Effector memory CD8-positive, alpha-beta T cell (primary cell): ENCODE measurements at regions not wholly inside any gene's neighbourhood (a gene's known extent, or its start where the extent isn't known, plus 50 kb on each side); places are given as distances from the start of the nearest gene placed in this dataset.

Source experiments
- ATAC-seq: fragments of 150-1000 bp; cut with Tn5 transposase; replicated peaks from 2 replicates; pipeline ENCODE4 v1.10.0; 2021; ENCODE audit warnings: mild to moderate bottlenecking, moderate library complexity
- DNase-seq, 3 experiments: peaks; one replicate each; pipeline ENCODE4 v3.0.0; 2021
- H3K27ac Mint-ChIP-seq, 2 donors: one replicate each; pipeline ENCODE4 v1.8.0; 2022; ENCODE audit warnings: mild to moderate bottlenecking in 2 of 2, mixed read lengths in 2 of 2, moderate library complexity in 2 of 2
- H3K27me3 Mint-ChIP-seq, 2 donors: one replicate each; pipeline ENCODE4 v1.8.0; 2022; ENCODE audit warnings: mixed read lengths in 2 of 2
- H3K36me3 Mint-ChIP-seq: one replicate; pipeline ENCODE4 v1.8.0; 2022; ENCODE audit warnings: mild to moderate bottlenecking, moderate library complexity, mixed read lengths; ENCODE audit not compliant: insufficient read depth
- H3K4me1 Mint-ChIP-seq, 2 donors: one replicate each; pipeline ENCODE4 v1.8.0; 2022; ENCODE audit warnings: low read depth in 2 of 2, mixed read lengths in 2 of 2
- H3K4me3 Mint-ChIP-seq, 2 donors: one replicate each; pipeline ENCODE4 v1.8.0; 2022; ENCODE audit warnings: mild to moderate bottlenecking in 2 of 2, mixed read lengths in 2 of 2, moderate library complexity in 2 of 2
- H3K9me3 Mint-ChIP-seq, 2 donors: one replicate each; pipeline ENCODE4 v1.8.0; 2022; ENCODE audit warnings: mixed read lengths in 2 of 2

DNA sequence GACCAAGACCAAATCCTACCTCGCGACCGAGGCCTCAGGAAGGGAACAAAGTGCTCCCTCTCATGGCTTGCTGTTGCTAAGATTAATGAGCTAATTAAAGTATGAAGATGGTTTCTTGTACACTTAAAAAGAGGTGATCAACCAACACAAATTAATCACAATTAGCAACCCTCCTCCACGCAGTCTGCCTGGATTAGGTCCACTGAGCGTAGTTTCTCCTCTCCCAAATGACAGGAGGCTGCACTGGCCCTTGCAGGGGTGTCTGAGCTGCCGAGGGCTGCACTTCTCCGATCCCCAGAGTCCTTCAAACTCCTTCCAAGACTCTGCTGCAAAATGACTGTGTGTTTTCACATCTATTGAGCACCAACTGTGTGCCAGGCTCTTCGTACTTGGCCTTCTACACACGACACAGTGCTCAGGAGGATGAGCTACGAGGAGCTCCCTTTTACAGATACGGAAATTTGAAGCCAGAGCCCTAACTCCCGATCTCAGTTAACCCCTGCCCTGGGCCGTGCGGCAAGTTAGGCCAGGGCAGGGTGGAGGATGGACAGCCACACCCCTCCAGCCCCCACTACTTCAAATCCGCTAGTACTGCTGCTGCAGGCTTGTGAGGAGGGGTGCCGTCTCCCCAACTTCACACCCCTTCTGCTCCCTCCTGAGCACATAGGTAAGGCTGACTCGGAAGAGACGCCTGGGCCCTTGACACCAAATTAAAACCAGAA is 101.0 kb upstream of the LINGO1 start:
- Mint-ChIP-seq H3K4me3 (no peak overlapping the region), H3K27ac (no peak overlapping the region), H3K36me3 (no peaks in the 10 kb centered on the region), H3K27me3 (peaks cover 17 to 52% of the 10 kb centered on the region in 2 donors), H3K9me3 (no peaks in the 10 kb centered on the region), H3K4me1 (no peaks in the 10 kb centered on the region)
- DNase-seq, result no peak
- ATAC-seq, result no peak

DNA sequence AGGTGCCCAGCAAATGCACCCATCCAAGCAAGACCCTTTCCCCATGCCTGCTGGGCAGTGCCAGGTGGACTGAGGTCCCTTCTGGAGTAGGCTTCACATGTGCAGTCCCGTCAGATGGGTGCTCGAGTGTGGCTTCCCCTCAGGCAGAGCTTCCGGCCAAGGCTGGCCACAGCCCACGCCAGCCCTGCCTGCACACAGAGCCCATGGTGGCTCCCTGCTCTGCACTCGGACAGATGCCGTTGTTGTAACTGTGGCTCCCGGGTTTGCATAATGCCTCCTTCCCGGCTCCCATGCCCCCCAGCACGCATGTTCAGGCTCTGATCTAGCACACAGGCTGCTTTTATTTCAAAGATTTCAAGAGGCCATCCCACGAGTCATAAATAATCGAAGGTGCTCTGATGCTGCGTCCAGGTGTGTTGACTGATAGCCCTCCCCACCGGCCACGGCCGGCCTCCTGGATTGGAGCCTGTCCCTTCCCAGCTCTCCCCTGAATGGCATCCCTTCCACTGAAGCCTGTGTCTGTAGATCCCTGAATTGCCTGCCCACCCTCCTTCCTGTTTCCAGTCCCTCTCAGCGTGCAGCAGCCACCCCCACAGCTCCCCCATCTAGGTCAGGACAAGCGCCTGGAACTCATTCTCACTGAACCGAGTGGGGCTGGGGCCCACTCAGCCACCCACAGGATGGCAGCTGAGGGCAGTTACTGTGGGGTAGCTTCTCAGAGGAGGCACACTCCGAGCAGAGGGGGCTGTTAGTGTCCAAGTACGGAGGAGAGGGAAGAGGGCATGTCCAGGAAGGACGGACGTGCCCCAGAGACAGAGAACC is 100.0 kb upstream of the LINGO1 start:
- H3K4me3 Mint-ChIP-seq, result no peak overlapping the region
- no peaks in the 10 kb centered on the region for H3K9me3 Mint-ChIP-seq
- H3K27ac Mint-ChIP-seq, result no peak overlapping the region
- peaks cover 8 to 42% of the 10 kb centered on the region in 2 donors for H3K27me3 Mint-ChIP-seq
- DNase-seq, result no peak
- no peaks in the 10 kb centered on the region for H3K4me1 Mint-ChIP-seq
- ATAC-seq, result no peak
- H3K36me3 Mint-ChIP-seq, result no peaks in the 10 kb centered on the region

DNA sequence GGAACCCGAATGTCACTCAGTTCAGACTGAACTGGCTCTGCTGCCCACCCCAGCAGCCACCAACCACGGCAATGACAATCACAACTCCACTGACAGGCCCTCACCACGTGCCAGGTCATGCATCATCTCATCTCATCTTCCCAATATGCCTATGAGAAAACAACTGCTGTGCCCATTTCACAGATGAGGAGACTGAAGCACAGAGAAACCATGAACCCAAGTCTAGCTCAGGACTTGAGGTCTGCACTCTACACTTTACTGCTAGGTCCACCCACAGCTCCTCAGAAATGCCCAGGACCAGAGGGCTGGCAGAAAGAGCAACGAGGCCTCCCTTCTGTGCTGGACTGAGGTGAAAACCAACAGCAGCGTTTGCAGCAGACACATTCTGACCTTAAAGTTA is 99.2 kb upstream of the LINGO1 start:
- ATAC-seq, result no peak
- Mint-ChIP-seq H3K4me3 (no peak overlapping the region), H3K4me1 (no peaks in the 10 kb centered on the region), H3K27me3 (peaks cover 8 to 36% of the 10 kb centered on the region in 2 donors), H3K9me3 (no peaks in the 10 kb centered on the region), H3K36me3 (no peaks in the 10 kb centered on the region), H3K27ac (no peak overlapping the region)
- no peak for DNase-seq

DNA sequence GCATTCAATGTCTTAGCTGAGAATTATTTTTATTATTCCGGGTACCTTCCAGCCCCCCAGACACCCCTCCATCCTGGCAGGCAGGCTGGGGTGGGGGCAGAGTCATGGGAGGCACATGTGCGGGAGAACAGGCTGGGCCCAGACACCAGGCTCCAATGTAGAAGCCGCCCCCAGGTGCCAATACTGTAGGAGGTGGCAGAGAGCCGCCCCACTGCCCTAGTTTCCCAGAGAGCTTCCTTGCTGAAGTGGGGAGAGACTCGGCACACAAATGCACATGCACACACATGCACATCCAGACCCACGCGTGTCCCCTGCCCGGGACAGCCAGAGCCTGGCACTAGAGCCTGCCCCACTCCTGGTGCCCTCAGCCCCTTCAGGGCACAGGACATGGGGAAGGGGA is 98.4 kb upstream of the LINGO1 start:
- Mint-ChIP-seq H3K9me3 (no peaks in the 10 kb centered on the region), H3K27ac (no peak overlapping the region), H3K4me3 (no peak overlapping the region), H3K36me3 (no peaks in the 10 kb centered on the region), H3K4me1 (no peaks in the 10 kb centered on the region), H3K27me3 (peaks cover 8 to 27% of the 10 kb centered on the region in 2 donors)
- no peak for DNase-seq
- ATAC-seq, result no peak

DNA sequence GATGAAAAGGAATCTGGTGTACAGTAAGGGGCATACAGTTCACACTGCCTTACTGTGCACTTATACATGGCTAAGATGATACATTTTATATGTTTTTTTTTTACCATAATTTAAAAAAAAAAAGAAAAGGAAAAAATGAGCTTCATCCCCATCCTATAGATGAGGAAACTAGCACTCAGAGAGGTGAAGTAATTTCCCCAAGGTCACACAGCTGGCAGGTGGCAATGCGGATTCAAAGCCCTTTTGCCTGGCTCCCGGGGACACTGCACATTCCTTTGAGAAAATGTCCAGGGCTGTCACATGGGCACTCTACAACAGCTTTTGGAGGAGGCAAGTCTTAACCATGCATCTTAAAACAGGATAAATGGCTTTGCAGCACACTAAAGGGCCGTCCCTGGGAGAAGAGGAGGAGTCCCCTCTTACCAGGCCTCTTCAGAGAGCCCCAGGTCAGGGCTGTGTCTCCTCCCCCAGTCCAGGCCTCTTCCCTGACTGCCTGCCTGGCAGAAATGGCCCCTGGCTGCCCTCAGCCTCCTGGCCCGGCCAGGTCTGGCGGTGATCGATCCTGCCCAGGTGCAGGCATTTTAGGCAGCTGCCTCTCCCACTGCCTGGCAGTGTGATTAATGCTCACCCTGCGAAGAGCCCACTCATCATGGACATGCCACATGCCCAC is 95.1 kb upstream of the LINGO1 start:
- H3K27me3 Mint-ChIP-seq, result peaks cover 2 to 19% of the 10 kb centered on the region in 2 donors
- no peaks in the 10 kb centered on the region for H3K9me3 Mint-ChIP-seq
- no peaks in the 10 kb centered on the region for H3K36me3 Mint-ChIP-seq
- no peak overlapping the region for H3K4me3 Mint-ChIP-seq
- ATAC-seq, result no peak
- DNase-seq, result no peak
- no peaks in the 10 kb centered on the region for H3K4me1 Mint-ChIP-seq
- no peak overlapping the region for H3K27ac Mint-ChIP-seq

DNA sequence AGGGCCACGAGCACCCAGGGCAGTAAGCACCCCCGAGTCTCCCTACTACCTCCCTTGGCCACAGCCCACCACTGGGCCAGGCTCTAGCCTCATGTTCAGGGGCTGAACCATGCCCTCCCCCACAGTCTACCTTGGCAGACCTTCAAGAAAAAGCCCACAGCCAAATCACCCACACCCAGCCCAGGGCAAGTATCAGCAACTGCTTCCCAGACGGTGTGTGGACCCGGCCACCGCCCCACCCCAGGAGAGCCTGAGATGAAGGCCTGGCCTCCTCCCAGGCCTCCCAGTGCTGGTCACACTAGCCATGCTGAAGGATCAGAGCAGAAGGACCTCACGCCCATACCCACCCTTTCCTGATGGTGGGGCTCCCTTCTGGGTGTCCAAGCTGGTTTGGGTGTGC is 92.0 kb upstream of the LINGO1 start:
- no peaks in the 10 kb centered on the region for H3K4me1 Mint-ChIP-seq
- H3K36me3 Mint-ChIP-seq, result no peaks in the 10 kb centered on the region
- H3K9me3 Mint-ChIP-seq, result no peaks in the 10 kb centered on the region
- no peak for ATAC-seq
- H3K27ac Mint-ChIP-seq, result no peak overlapping the region
- no peak overlapping the region for H3K4me3 Mint-ChIP-seq
- H3K27me3 Mint-ChIP-seq, result peaks cover 12 to 28% of the 10 kb centered on the region in 2 donors
- DNase-seq, result no peak

DNA sequence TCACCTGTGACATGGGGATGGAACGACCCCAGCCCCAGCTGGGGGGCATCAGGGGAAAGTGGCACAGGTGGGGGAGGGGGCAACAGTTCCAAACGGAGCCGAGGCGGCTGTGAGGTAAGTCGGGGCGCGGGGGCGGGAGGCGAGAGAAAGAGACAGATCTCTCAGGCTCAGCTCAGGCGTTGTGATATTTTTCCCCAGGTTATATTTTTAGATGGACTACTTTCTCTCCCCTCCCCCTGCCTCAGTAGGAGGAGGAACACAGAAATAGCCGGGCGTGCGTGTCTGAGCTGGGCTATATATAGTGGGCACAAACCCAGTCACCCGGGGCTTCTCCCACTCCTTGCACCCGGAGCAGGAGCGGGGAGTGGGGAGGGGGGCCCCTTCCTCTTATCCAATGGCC is 91.0 kb upstream of the LINGO1 start:
- no peak overlapping the region for H3K27ac Mint-ChIP-seq
- peaks cover 12 to 28% of the 10 kb centered on the region in 2 donors for H3K27me3 Mint-ChIP-seq
- H3K36me3 Mint-ChIP-seq, result no peaks in the 10 kb centered on the region
- no peaks in the 10 kb centered on the region for H3K4me1 Mint-ChIP-seq
- H3K4me3 Mint-ChIP-seq, result no peak overlapping the region
- ATAC-seq, result no peak
- no peak for DNase-seq
- no peaks in the 10 kb centered on the region for H3K9me3 Mint-ChIP-seq

DNA sequence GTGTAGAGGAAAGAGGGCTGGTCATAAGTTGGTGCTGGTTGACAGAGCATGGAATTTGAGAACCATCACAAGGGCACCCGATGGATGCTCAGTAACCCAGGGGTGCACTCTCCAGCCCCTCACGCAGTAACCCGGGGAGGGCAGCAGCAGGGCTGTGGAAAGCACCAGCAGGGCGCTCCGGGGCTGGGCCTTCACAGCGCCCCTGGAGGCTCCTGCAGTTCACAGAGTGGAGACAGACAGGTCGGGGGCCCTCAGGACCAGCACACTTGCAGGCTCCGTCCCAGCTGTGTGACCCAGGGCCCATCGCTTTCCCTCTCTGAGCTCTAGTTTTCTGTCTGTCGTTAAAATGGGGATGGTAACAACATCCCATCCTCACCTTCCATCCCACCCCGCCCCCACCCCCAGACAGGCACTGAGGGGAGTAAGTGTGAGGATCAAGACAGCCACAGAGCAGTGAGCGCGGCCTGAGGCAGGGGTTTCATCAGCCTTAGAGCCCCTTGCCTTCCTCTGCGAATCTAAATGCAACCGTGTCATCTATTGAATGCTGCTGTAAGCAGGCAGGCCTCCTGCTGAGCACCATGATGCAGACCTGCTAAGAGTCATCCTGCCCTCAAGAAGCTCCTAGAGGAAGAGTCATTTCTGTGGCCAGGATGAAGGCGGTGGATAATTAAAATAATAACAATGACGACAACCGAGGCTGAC is 90.2 kb upstream of the LINGO1 start:
- no peak overlapping the region for H3K27ac Mint-ChIP-seq
- no peaks in the 10 kb centered on the region for H3K36me3 Mint-ChIP-seq
- DNase-seq (no peak), ATAC-seq (no peak)
- H3K27me3 Mint-ChIP-seq, result peaks cover 12 to 28% of the 10 kb centered on the region in 2 donors
- no peaks in the 10 kb centered on the region for H3K9me3 Mint-ChIP-seq
- H3K4me3 Mint-ChIP-seq, result no peak overlapping the region
- no peaks in the 10 kb centered on the region for H3K4me1 Mint-ChIP-seq

DNA sequence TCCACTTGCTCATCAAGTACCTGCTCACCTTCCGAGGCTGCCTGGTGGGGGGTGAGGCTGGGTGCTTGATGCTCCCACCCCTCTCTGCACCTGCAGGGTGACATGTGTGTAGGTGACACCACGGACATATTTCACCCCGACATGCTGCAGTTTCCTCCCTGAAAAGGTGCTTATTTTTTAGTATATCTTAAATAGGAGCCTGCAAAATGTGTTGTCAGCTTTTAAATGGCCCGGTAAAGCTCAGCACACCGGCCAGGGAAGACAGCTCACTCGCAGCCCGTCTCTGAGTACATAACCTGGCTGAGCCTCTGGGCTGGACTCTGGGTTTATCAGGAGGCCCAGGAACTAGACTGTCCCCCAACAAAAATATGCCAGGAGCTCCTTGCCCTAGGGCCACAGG is 89.3 kb upstream of the LINGO1 start:
- peaks cover 14 to 31% of the 10 kb centered on the region in 2 donors for H3K27me3 Mint-ChIP-seq
- ATAC-seq, result no peak

DNA sequence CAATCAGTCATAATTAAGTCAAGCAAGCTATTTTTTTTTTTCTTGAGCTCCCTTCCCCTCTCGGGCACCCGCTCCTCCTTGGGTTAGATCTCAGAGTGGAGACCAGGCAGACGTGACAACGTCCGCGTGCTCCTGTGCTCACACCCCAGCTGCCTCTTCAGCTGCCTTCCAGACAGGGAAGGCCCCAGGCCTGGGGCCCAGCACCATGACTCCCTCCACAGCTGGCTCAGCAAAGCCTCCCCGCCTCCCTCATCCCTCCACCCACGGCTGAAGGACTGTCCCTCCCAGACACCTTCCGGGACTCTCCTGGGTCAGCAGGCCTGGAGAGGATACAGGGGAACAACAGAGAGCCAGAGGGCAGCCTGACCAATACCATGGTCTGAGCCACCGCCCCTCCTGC is 87.9 kb upstream of the LINGO1 start:
- Mint-ChIP-seq H3K4me3 (no peak overlapping the region), H3K27me3 (peaks cover 27 to 44% of the 10 kb centered on the region in 2 donors), H3K9me3 (no peaks in the 10 kb centered on the region), H3K4me1 (peaks cover 0 to 2% of the 10 kb centered on the region in 2 donors), H3K27ac (no peak overlapping the region), H3K36me3 (peaks cover 4% of the 10 kb centered on the region)
- DNase-seq (no peak), ATAC-seq (no peak)

More for the DNA sequence above, 89.3 kb upstream of the LINGO1 start:
- no peak overlapping the region for H3K27ac Mint-ChIP-seq
- H3K4me1 Mint-ChIP-seq, result no peaks in the 10 kb centered on the region
- no peak overlapping the region for H3K4me3 Mint-ChIP-seq
- H3K9me3 Mint-ChIP-seq, result no peaks in the 10 kb centered on the region
- no peaks in the 10 kb centered on the region for H3K36me3 Mint-ChIP-seq
- DNase-seq, result no peak

DNA sequence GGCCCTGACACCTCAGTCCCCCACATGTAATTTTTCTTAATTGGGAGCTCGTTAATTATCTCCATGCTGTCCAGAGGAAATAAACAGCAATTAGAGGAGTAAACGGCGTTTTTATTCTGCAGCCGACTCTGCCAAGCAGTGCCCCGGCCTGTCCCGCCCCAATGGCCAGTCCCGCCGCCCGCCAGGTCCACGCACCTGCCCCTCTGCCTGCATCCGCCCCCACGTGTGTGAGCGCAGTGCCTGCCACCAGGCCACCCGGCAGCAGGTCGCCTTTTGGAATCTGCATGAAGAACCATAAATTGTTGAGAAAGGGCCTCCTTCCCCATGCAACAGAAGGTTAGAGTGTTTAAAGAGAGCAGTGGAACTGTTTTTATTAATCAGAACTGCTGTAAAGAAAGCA is 87.5 kb upstream of the LINGO1 start:
- H3K9me3 Mint-ChIP-seq, result no peaks in the 10 kb centered on the region
- H3K4me3 Mint-ChIP-seq, result no peak overlapping the region
- H3K27me3 Mint-ChIP-seq, result peaks cover 29 to 49% of the 10 kb centered on the region in 2 donors
- peaks cover 0 to 2% of the 10 kb centered on the region in 2 donors for H3K4me1 Mint-ChIP-seq
- peaks cover 4% of the 10 kb centered on the region for H3K36me3 Mint-ChIP-seq
- no peak overlapping the region for H3K27ac Mint-ChIP-seq
- ATAC-seq, result no peak
- DNase-seq, result no peak

DNA sequence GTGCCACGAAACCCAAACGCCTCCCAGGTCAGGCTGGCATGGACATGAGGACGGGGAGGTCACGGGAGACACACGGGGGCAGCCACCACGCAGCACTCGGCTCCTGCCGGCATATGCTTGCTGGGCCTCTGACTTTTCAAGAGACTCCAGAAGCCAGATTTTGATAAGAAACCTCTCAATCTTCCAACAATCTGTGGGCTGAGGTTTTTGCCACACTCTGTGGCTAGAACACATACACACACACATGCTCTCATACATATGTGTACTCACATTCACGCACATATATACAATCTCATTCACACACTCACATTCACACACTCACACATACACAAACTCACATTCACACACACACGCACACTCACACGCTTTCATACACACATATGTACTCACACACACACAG is 86.7 kb upstream of the LINGO1 start:
- ATAC-seq, result no peak
- peaks cover 36 to 55% of the 10 kb centered on the region in 2 donors for H3K27me3 Mint-ChIP-seq
- no peaks in the 10 kb centered on the region for H3K9me3 Mint-ChIP-seq
- H3K4me3 Mint-ChIP-seq, result no peak overlapping the region
- peaks cover 0 to 2% of the 10 kb centered on the region in 2 donors for H3K4me1 Mint-ChIP-seq
- H3K36me3 Mint-ChIP-seq, result peaks cover 4% of the 10 kb centered on the region
- H3K27ac Mint-ChIP-seq, result no peak overlapping the region
- no peak for DNase-seq

DNA sequence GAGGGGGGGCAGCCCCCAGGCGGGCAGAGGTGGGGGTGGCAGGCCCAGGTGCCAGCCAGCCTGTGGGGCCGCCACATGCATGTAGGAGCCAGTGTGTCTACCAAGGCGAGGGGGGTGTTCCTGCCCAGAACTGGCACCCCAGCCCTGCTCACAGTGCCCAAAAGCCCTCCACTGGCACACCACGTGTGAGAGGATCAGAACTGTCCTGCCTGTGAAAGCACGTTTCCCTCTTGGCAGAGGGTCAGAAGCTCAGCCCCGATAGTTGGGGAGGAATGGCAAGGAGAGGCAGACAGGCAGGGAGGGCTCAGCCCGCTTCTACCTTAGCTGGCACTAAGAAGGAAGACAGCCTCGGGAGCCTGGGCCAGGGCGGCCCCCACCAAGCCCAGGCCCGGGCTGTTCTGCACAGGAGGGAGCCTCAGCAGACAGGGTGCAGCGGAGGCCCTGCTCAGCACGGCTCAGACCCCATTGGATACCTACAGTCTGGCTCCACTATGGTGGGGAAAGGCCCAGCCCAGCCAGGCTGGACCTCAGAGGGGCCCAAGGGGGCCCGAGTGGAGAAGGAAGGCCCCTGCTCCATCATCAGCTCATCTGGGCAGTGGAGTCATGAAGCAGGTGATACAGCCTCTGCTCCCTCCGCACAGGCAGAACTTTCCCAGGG is 84.8 kb upstream of the LINGO1 start:
- peaks cover 0 to 2% of the 10 kb centered on the region in 2 donors for H3K4me1 Mint-ChIP-seq
- ATAC-seq (no peak), DNase-seq (no peak)
- no peak overlapping the region for H3K4me3 Mint-ChIP-seq
- peaks cover 45 to 66% of the 10 kb centered on the region in 2 donors for H3K27me3 Mint-ChIP-seq
- no peaks in the 10 kb centered on the region for H3K9me3 Mint-ChIP-seq
- H3K27ac Mint-ChIP-seq, result no peak overlapping the region
- H3K36me3 Mint-ChIP-seq, result peaks cover 4% of the 10 kb centered on the region
